GM23248 (cell line): ENCODE measurements at regions not wholly inside any gene's neighbourhood (a gene's known extent, or its start where the extent isn't known, plus 50 kb on each side); places are given as distances from the start of the nearest gene placed in this dataset.

Source experiments
- EZH2 ChIP-seq: fragments of 200-600 bp; sonication (generic); IDR thresholded peaks from 2 replicates; pipeline ENCODE4 v1.6.1; 2018; ENCODE audit warnings: antibody characterized with exemption, mild to moderate bottlenecking; ENCODE audit not compliant: insufficient read depth, poor library complexity, severe bottlenecking
- EZH2phosphoT487 ChIP-seq: fragments of 200-600 bp; sonication (generic); IDR thresholded peaks from 2 replicates; pipeline ENCODE4 v1.6.1; 2018; ENCODE audit warnings: antibody characterized with exemption, moderate library complexity, mild to moderate bottlenecking, low read depth; ENCODE audit not compliant: insufficient read depth

GRCh38 chr18:39990540-39990939 is 1964.5 kb upstream of the PIK3C3 start:
- TF ChIP-seq EZH2 = no peak
- no peak for TF ChIP-seq EZH2phosphoT487
